ENCODE measurements at regions not wholly inside any gene's neighbourhood (a gene's known extent, or its start where the extent isn't known, plus 50 kb on each side); places are given as distances from the start of the nearest gene placed in this dataset.

GRCh38 chr2:194126418-194126817 lies 1530.6 kb upstream of the SLC39A10 start:
- intact Hi-C loops (cut with micrococcal nuclease; ENCODE audit: unreplicated experiment) (no loop called here), in situ Hi-C loops (cut with HindIII; ENCODE audit: extremely low pct_ligation_motif_present, low pct_unique_long_range_greater_than_20kb) (no loop called here)
- no peaks in the 10 kb centered on the region for H3K79me2 ChIP-seq (ENCODE audit: insufficient read depth, low read length)
- 21% methylated on average over 3 of the region's 3 CpGs for WGBS (ENCODE audit: low lambda C conversion rate)
- H2AFZ ChIP-seq (ENCODE audit: low read length): no peak overlapping the region
- DNase-seq (ENCODE audit: low spot score) (no peak), ATAC-seq (no peak), FAIRE-seq (no peak)
- no TSS peak for BruUV-seq (replicated peaks)
- no peaks in the 10 kb centered on the region for H4K20me1 ChIP-seq (ENCODE audit: insufficient read depth, low read length)
- ChIA-PET CTCF (ENCODE audit: low intra/inter-chr PET ratio, low total read pairs) (no interaction called here), POLR2A (no interaction called here)
- H3K4me3 ChIP-seq (replicated peaks in 1 of 3; ENCODE audit: insufficient read depth in 1 of 3, low read depth in 2 of 3, low read length in 3 of 3): no peak overlapping the region
- no peak overlapping the region for H3K4me2 ChIP-seq (ENCODE audit: low read depth, low read length)
- no peaks in the 10 kb centered on the region for H3K9me3 ChIP-seq (ENCODE audit: low read length)
- H3K27ac ChIP-seq (ENCODE audit: extremely low read length, insufficient read depth, low read length): no peak overlapping the region
- no peaks in the 10 kb centered on the region for H3K36me3 ChIP-seq (replicated peaks in 1 of 2; ENCODE audit: control insufficient read depth in 1 of 2, insufficient read depth in 2 of 2, low read length in 2 of 2)
- no peaks in the 10 kb centered on the region for H3K27me3 ChIP-seq (ENCODE audit: control insufficient read depth in 1 of 2, insufficient read depth in 2 of 2, low read length in 2 of 2)
- TF ChIP-seq MAFK (conservative IDR thresholded peaks at IDR 0.05 in 1 of 2, IDR thresholded peaks at IDR 0.05 in 1 of 2; ENCODE audit: low read length in 2 of 2) (peak; percentile 82 to 87), MAFF (IDR thresholded peaks at IDR 0.05; ENCODE audit: low read depth, low read length) (peak; percentile 72), ZNF331 (CRISPR knock-in tag; IDR thresholded peaks at IDR 0.05) (no peak), RELA (CRISPR knock-in tag; IDR thresholded peaks at IDR 0.05) (no peak)
- H3K9ac ChIP-seq (ENCODE audit: insufficient read depth, low read depth, low read length): no peak overlapping the region
- H3K4me1 ChIP-seq (ENCODE audit: insufficient read depth, low read length): no peaks in the 10 kb centered on the region

DNA sequence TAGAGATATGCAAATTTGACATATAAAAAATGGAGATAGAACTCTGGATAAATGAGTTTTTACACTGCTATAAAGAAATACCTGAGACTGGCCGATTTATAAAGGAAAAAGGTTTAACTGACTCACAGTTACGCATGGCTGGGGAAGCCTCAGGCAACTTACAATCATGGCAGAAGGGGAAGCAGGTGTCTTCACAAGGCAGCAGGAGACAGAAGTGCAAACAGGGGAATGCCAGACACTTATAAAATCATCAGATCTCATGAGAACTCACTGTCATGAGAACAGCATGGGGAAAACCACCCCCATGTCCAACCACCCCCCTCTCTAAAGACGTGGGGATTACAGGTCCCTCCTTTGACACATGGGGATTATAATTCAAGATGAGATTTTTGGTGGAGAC lies 1540.2 kb upstream of the SLC39A10 start:
- DNase-seq (ENCODE audit: low spot score) (no peak), ATAC-seq (no peak), FAIRE-seq (no peak)
- H3K4me2 ChIP-seq (ENCODE audit: low read depth, low read length): no peak overlapping the region
- no peaks in the 10 kb centered on the region for H4K20me1 ChIP-seq (ENCODE audit: insufficient read depth, low read length)
- intact Hi-C loops (cut with micrococcal nuclease; ENCODE audit: unreplicated experiment) (no loop called here), in situ Hi-C loops (cut with HindIII; ENCODE audit: extremely low pct_ligation_motif_present, low pct_unique_long_range_greater_than_20kb) (no loop called here)
- CTCF ChIA-PET (ENCODE audit: low intra/inter-chr PET ratio, low total read pairs): no interaction called here
- POLR2A ChIA-PET: no interaction called here
- no peak overlapping the region for H3K27ac ChIP-seq (ENCODE audit: extremely low read length, insufficient read depth, low read length)
- H3K36me3 ChIP-seq (replicated peaks in 1 of 2; ENCODE audit: control insufficient read depth in 1 of 2, insufficient read depth in 2 of 2, low read length in 2 of 2): no peaks in the 10 kb centered on the region
- no peak overlapping the region for H3K4me3 ChIP-seq (replicated peaks in 1 of 3; ENCODE audit: insufficient read depth in 1 of 3, low read depth in 2 of 3, low read length in 3 of 3)
- no peaks in the 10 kb centered on the region for H3K4me1 ChIP-seq (ENCODE audit: insufficient read depth, low read length)
- H3K27me3 ChIP-seq (ENCODE audit: control insufficient read depth in 1 of 2, insufficient read depth in 2 of 2, low read length in 2 of 2): no peaks in the 10 kb centered on the region
- no peak overlapping the region for H2AFZ ChIP-seq (ENCODE audit: low read length)
- H3K9ac ChIP-seq (ENCODE audit: insufficient read depth, low read depth, low read length): no peak overlapping the region
- no peaks in the 10 kb centered on the region for H3K79me2 ChIP-seq (ENCODE audit: insufficient read depth, low read length)
- H3K9me3 ChIP-seq (ENCODE audit: low read length): no peaks in the 10 kb centered on the region
- no TSS peak for BruUV-seq (replicated peaks)
- WGBS (ENCODE audit: low lambda C conversion rate): 17% methylated on average over 3 of the region's 3 CpGs
- TF ChIP-seq HNF1A (IDR thresholded peaks at IDR 0.05; ENCODE audit: low read depth) (no peak), HNF1A (CRISPR knock-in tag; IDR thresholded peaks at IDR 0.05; ENCODE audit: borderline replicate concordance) (no peak), DNMT1 (CRISPR knock-in tag; IDR thresholded peaks at IDR 0.05) (no peak), CBFB (CRISPR knock-in tag; IDR thresholded peaks at IDR 0.05) (no peak), KLF15 (CRISPR knock-in tag; IDR thresholded peaks at IDR 0.05; ENCODE audit: borderline replicate concordance) (no peak), SMC3 (IDR thresholded peaks at IDR 0.05; ENCODE audit: low read length) (no peak), CAMTA2 (CRISPR knock-in tag; IDR thresholded peaks at IDR 0.05; ENCODE audit: borderline replicate concordance) (no peak)
- TF ChIP-seq, protein P1, sequence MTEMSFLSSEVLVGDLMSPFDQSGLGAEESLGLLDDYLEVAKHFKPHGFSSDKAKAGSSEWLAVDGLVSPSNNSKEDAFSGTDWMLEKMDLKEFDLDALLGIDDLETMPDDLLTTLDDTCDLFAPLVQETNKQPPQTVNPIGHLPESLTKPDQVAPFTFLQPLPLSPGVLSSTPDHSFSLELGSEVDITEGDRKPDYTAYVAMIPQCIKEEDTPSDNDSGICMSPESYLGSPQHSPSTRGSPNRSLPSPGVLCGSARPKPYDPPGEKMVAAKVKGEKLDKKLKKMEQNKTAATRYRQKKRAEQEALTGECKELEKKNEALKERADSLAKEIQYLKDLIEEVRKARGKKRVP (CRISPR knock-in tag; IDR thresholded peaks at IDR 0.05): no peak
- TF ChIP-seq, protein P2, sequence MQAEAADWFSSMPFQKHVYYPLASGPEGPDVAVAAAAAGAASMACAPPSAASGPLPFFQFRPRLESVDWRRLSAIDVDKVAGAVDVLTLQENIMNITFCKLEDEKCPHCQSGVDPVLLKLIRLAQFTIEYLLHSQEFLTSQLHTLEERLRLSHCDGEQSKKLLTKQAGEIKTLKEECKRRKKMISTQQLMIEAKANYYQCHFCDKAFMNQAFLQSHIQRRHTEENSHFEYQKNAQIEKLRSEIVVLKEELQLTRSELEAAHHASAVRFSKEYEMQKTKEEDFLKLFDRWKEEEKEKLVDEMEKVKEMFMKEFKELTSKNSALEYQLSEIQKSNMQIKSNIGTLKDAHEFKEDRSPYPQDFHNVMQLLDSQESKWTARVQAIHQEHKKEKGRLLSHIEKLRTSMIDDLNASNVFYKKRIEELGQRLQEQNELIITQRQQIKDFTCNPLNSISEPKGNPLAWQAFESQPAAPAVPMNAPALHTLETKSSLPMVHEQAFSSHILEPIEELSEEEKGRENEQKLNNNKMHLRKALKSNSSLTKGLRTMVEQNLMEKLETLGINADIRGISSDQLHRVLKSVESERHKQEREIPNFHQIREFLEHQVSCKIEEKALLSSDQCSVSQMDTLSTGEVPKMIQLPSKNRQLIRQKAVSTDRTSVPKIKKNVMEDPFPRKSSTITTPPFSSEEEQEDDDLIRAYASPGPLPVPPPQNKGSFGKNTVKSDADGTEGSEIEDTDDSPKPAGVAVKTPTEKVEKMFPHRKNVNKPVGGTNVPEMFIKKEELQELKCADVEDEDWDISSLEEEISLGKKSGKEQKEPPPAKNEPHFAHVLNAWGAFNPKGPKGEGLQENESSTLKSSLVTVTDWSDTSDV (CRISPR knock-in tag; IDR thresholded peaks at IDR 0.05): no peak
